Activated T-cell treated with anti-CD3 and anti-CD28 coated beads for 1 hour (primary cell): ENCODE measurements at regions not wholly inside any gene's neighbourhood (a gene's known extent, or its start where the extent isn't known, plus 50 kb on each side); places are given as distances from the start of the nearest gene placed in this dataset.
"Not testable (repeated sequence)": the region's sequence is repeated elsewhere in the genome, so short reads cannot be mapped to it uniquely, and the experiment has no call there.

Source experiments
- DNase-seq: peaks from one replicate; pipeline ENCODE4 v3.0.0-alpha.2; 2020; ENCODE audit warnings: low read depth

DNA sequence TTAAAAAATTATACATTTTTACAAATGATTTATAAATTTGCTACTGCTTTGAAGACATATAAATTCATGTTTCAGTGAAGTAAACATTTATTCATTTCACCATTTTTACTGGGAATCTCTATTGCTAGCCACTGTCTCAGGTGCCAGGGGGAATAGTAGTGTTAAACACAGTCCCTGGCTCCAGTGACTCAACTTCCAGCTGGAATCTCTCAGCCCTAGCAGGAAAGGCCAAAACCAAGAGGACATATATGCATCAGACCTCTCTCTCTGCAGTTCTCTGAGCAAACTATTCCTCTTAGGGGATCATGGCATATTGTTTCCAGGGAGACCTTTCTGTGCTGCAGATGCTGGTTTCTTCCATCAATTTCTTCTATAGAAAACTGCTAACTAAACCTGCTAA is 1009.0 kb upstream of the LCORL start:
- DNase-seq = no peak

DNA sequence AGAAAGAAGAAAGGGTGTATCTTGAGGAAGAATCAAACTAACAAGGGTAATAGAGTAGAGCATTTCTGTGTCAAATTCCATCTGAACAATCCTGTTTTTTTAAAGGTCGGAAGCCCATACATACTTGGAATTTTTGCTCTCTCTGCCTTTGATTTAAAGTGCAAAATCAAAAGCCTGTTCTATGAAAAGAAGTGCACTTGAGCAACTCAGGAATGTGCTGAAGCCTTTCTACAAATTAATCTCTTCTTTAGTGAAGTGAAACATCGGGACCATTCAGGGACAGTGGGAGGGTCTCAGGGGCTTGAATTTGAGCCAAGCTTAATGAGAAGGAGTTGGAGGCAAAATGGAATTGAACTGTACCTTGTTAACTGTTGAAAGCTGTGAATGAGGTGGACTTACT is 1008.5 kb upstream of the LCORL start:
- DNase-seq = no peak

DNA sequence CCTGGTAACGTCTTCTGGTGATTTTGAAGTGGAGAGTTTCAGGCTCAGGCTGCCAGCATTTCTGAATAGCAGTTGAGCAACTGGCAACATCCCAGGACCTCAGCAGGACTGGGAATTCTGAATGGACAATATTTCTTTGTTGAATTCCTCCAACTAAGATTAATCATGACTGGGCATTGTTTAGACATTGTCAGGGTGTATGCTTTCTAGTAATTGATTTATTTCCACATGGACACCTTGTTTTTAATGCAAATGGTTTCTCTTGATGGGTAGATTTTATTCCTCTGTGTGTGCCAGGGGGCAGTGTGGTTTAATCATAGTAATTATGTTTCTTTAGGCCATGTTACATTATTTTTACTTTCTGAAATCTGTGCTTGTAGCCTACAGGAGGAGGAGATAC is 1004.7 kb upstream of the LCORL start:
- no peak for DNase-seq

DNA sequence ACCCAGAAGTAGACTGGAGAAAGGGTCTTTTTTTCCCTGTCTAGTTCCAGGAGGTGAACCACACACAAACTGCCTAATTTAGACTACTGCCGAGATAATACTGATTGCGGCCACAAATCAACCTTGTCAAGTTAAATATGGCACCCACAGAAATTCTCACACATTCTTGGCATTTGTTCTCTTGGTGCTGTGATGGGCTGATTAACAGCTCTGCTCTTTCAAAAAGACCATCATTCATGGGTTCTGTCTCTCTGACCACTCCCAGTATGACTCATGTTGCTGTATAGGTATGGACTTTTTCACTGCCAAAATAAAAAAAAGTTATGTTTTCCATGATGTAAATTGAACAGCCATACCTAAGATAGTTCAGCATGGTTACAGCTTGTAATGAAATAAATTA is 1003.5 kb upstream of the LCORL start:
- no peak for DNase-seq

DNA sequence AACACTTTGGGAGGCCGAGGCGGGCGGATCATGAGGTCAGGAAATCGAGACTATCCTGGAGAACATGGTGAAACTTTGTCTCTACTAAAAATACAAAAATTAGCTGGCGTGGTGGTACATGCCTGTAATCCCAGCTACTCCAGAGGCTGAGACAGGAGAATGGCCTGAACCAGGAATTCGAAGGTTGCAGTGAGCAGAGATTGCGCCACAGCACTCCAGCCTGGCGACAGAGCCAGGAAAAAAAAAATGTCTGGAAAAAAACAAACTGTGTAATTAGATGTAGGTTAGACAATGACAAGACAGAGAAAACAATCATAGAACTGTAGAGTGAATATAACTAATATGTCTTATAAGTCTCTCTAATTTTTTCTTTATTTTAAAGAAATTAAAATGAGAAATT is 1002.5 kb upstream of the LCORL start:
- DNase-seq = no peak

DNA sequence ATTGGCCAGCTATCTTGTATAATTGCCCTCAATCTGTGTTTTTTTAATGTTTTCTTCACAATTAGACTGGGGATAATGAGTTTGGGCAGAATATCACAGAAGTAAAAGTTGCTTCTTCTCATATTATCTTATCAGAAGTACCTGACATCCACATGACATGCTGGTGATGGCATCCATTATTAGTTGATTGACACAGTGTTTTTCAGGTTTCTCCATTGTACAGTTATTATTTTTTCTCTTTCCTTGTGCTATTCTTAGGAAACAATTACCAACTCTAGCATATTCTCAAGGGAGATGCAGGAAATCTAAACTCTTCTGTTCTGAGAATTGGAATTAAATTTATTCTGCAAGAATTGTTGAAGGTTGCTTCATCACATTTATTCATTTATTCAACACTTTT is 1000.1 kb upstream of the LCORL start:
- no peak for DNase-seq

DNA sequence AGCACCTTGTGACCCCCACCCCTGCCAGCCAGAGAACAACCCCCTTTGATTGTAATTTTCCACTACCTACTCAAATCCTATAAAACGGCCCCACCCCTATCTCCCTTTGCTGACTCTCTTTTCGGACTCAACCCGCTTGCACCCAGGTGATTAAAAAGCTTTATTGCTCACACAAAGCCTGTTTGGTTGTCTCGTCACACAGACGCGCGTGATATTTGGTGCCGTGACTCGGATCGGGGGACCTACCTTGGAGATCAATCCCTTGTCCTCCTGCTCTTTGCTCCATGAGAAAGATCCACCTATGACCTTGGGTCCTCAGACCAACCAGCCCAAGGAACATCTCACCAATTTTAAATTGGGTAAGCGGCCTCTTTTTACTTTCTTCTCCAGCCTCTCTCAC is 995.0 kb upstream of the LCORL start:
- not testable (repeated sequence) for DNase-seq

DNA sequence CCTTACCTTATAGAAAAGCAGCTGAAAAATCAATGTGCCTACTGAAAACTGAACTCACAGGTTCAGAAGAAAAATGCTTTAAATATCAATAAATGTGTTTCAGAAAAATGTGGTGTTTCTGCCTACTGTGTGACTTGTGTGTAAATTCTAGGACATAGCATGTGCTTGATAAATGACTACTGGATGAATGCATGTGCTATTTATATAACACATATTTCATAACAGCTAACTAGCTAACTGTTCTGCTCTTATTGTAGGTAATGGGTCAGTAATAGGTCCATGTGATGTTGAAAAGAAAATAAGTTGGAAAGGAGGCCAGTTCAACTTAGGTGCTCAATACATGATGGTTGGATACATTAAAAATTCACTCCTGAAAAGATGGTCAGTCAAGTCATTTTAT is 993.0 kb upstream of the LCORL start:
- DNase-seq = no peak

DNA sequence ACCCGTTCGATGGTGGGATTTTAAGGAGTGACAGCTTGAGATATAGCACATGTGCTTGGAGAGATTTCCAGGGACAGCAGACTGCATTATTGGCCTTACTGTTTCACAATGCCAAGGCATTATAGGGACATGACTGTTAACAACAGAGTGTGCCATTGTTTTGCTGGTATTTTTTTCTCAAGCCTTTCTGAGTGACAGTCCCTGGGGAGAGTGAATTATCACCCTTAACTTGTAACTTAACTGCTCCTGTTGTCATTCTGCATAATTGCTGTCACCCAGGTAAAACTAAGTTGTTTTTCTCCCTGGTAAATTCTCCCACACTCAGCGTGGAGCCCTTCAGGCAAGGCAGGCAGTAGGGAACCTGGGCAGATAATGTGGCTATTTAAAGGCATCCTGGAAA is 989.2 kb upstream of the LCORL start:
- DNase-seq = no peak

DNA sequence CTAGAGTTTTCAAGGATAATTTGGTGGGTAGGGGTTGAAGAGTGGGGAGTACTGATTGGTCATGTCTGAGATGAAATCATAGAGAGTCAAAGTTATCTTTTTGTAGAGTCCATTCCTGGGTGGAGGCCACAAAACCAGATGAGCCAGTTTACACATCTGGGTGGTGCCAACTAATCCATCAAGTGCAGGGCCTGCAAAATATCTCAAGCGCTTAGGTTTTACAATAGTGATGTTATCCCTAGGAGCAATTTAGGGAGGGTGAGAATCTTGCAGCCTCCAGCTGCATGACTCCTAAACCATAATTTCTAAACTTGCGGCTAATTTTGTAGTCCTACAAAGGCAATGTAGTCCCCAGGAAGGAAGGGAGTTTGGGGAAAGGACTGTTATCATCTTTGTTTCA is 988.3 kb upstream of the LCORL start:
- DNase-seq = no peak

DNA sequence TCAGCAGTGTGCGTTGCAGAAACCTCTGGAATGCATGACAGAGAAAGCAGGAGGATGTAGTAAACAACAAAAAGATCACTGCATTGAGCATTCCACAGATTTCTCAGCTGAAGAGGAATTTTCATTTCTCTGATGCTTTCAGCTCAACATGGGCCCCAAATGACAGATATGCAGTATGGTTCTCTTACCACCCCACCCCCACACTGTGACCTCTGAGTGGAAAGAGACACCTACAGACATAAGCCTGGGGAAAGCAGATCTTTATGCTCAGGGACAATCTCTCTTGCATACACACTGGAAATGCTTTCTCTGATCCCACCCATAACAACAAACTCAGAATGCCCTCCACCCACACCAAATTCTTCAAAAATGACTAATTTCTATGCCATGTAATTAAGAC is 983.7 kb upstream of the LCORL start:
- DNase-seq = no peak

DNA sequence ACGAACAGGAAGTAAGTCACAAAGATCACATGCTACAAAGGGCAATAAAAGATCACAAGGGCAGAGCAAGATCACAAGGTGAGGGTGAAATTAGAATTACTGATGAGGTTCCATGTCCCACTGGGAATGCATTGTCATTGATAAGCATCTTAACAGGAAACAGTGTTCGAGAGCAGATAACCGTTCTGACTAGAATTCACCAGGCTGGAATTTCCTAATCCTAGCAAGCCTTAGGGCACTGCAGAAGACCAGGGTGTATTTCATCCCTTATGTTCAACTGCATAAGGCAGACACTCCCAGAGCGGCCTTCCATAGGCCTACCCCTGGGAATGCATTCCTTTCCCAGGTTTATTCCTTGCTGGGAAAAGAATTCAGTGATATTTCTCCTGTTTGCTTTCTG is 980.6 kb upstream of the LCORL start:
- no peak for DNase-seq

DNA sequence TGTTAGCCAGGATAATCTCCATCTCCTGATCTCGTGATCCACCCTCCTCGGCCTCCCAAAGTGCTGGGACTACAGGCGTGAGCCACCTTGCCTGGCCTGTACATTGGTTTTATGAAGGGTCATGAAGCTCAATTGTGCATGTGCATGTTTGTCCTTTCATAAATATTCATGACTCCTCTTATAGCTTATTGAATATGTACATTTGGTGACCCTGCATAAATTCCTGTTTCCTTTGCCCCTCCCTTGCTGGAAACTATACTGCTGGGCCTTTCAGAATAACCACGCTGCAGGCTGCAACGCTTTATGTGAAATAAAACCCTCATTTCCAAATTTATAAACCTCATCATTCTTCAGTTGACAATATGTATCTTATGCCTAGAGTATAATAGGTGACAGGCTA is 978.0 kb upstream of the LCORL start:
- no peak for DNase-seq

DNA sequence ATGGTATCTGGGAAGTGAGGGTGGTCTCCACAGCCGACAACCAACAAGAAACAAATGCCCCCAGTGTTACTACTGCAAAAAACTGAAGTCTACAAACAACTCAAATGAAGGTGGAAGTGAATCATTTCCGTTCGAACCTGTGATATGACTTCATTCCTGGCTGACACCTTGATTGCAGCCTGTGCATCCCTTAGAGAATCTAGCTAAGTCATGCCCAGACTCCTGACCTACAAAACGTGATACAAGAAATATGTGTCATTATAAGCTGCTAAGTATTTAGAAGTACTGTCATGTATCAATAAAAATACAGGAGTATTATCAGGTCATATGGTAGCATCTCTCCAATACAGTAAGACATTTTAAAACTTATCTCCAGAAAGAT is 959.7 kb upstream of the LCORL start:
- DNase-seq = no peak

DNA sequence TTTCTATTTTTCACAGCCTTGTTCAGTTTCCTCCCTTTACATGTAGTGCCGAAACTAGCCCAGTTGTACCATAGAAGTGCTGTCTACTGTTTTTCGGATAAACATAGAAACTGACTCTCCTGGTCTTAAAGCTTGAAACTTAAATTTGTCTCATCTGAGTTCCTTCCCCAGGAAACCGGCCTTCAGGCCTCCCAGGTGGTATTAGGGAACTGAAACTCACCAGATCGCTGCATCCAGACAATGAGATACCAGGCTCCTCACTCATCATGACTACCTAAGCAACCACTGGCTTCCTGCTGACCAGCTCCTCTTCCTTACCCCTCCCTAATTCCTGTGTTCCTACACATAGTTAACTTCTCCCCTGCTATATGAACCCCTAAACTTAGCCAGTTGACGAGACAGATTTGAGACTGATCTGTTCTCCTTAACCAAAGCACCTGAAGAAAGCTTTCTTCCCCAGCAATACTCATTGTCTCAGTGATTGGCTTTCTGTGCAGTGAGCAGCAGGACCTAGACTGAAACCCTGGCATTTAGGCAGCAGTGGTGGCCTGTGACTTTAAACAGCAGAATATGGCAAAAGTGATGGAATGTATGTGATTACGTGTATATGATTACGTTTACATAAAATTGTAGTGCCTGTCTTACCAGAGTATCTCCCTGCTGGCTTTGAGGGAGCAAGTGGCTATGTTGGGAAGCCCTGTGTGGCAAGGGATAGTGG is 959.1 kb upstream of the LCORL start:
- DNase-seq = no peak

DNA sequence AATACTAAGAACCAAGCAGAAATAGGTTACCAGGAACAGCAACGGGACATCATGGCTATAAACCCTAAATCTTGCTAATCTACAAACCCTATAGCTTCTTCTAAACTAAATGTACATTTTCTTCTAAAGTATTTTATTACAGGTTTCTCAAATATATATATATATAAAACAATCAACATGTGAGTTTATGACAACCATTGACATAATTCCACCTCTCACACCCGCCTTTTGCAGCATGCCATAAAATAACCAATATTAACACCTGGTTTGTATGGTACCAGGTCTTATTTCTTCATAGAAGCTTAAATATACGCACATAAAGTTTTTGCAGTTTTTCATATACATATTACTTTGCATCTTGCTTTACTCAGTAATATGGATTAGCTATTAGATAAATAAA is 955.3 kb upstream of the LCORL start:
- DNase-seq = no peak

DNA sequence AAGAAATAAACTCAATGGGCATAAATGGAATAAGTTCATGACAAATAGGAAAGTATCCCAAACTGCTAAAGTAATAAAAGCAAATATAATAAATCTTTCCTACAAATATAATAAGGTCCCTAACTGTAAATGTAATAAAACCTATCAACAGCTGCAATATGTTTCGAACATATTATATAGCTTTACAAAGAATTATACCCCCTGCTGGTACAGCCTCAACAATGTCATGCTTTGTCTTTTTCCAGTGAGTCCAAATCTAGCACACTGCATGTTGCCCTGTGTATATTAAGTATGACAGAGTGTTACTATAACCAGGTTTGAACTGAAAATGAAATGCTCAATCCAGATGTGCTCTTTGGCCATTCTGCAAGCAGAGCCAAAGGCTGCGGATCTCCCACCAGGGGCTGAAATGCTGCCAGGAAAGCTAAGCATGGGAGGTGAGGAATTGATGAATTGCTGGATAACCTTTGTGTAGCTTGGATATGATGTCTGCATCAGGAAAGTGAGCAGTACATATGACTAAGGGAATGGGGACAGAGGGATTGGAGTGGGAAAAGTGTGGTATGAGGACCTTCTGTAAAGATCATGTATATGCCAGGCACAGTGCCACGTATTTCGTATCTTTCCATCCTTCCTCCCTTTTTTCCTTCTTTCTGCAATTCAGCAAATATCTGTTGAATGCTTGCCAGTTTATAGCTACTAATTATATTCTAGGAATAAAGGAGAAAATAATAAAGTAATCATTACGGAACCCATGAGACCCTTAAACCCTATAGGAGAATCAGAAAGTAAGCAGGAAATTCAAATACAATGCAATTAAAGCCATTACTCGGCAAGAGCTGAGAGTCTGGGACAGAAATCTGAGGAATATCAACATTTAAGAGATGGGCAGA is 954.6 kb upstream of the LCORL start:
- no peak for DNase-seq

DNA sequence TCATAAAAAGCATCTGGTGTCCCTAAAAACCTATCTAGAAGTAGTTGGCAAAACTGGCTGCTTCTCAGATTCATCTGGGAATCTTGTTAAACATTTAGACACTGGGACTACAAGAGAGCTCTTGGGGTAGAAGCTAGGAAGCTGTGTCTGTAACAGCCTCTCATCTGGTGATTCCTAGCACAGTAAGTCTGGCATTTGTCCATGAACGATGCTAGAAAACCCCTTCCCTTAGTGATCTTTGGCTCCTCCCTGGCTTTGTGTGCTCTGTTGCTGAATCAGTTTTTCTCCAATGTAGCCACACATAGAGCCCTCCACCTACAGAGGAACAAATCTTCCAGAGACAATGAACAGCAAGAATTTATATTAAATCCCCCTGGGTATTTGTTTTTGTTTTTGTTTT is 951.7 kb upstream of the LCORL start:
- no peak for DNase-seq

DNA sequence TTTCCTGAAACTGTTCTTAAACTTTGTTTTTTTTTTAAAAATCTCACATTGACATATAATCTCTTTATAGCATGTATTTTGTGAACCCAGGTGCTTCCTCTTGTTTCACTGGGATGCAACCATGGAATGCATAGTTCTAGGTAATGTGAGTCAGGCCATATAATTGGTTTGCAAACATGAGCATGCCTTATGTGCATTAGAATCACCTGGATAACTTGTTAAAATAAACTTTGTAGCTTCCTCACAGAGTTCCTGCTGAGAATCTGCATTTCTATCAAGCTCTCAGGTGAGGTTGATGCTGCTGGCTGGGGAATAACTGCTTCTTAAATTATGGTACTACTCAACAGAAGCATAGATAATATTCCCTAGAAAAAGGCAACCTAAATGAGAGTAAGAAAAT is 940.3 kb upstream of the LCORL start:
- DNase-seq = no peak

DNA sequence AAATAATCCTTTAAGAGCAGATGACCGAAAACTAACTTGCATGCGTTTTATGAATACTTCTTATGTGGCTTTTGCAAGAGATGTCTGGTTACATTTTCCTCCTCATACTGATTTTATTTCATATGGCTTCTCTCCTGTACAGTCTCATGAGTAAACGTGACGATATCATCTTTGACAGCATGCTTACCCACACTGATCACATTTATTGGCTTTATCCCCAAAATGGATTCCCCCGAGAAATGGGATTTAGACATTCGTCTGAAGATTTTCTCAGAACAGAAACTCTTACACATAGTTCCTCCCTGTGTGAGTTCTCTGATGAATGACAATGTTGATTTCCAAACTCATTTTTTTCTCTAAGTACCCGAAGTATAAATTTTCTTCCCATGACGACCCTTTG is 939.7 kb upstream of the LCORL start:
- no peak for DNase-seq

DNA sequence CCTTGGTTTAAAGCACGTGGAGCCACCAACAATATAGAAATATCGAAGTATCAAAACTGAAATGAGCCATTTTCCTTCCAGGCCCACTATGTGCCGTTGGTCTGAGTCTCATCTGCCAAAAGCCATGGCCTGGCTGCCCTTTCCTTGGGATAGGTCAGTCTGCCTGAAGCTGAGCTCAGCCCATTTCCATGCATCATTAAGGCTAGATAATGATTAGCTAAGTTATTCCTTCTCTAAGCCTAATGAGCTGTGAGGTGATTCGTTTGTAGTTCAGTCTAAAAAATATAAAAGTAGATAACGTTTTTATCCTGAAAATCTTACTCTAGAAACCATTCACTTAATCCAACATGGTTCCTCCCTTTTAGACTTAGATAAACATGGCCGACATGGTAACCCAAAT is 936.2 kb upstream of the LCORL start:
- no peak for DNase-seq

DNA sequence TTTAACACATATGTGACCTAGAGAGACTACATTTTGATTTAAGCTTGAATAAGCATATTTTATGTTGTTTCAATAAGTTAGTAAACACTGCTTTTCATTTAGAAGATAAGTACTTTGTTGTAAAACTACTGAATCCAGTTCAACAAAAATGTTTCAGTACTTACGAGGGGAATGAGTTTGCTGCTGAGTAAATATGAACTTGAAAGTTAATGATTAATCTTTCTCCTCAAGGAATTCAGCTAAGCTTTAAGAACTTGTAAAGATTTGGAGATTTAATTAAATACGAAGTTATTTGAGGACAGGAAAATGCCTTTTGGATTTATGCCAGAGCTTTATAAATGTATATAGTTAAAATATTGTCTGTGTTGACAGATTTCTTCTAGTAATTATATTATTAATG is 933.0 kb upstream of the LCORL start:
- no peak for DNase-seq

DNA sequence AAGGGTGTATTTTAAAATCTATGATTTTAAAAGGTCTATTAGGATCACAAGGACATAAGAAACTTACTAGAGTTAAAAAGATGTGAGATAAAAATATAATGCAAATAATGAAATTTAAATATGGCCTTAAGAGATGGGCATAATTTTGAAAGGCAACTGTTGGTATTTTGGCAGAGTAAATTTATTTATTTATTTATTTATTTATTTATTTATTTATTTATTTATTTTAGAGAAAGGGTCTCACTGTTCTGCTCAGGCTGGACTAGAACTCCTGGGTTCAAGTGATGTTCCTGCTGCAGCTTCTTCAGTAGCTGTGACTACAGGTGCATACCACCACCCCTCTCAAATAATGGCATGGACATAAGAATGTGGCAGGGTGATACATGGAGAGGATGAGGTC is 932.1 kb upstream of the LCORL start:
- no peak for DNase-seq

DNA sequence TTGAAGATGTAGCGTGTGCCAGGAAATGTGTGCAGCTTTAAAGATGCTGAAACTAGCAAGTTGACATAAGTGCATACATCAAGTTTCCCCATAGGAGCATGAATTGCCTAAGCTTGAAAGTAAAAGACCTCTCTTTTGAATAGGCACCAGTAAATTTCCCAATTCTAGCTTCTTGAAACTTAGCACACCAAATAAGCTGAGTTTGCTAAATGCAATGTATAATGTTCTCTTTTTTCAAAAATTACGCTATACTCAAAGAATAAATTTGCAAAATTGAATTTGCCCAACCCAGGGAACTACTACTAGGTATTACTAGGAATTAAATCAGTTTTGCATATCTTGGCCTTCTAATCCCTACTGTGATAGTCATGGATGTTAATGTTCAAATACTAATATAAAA is 923.9 kb upstream of the LCORL start:
- DNase-seq = no peak
